SK-N-SH (cell line): ENCODE measurements at regions not wholly inside any gene's neighbourhood (a gene's known extent, or its start where the extent isn't known, plus 50 kb on each side); places are given as distances from the start of the nearest gene placed in this dataset.

Experiments
- CTCF ChIA-PET: fragments of 300-600, 350-600 bp; formaldehyde crosslinking; extraction: SDS; loops from one replicate; lab custom pipeline; 2021; lab: Yijun Ruan, JAX
- POLR2A ChIA-PET: fragments of 350-600 bp; sonication (Branson Sonifier 250); formaldehyde crosslinking; extraction: SDS; loops from one replicate; lab custom pipeline; 2020; ENCODE audit warnings: antibody characterized with exemption, inconsistent platforms; lab: Yijun Ruan, JAX
- DNase-seq: peaks from one replicate; pipeline ENCODE4 v3.0.0; 2012
- H2AFZ ChIP-seq: fragments of 200-600 bp; sonication (generic); 2 replicates; pipeline ENCODE4 v1.8.1; 2016; ENCODE audit warnings: antibody characterized with exemption, mild to moderate bottlenecking, low read depth
- H3F3A ChIP-seq: fragments of 200-600 bp; sonication (generic); replicated peaks from 2 replicates; pipeline ENCODE3; 2016; ENCODE audit warnings: antibody characterized with exemption, mild to moderate bottlenecking; ENCODE audit not compliant: insufficient read depth
- H3K27ac ChIP-seq, 2 experiments: fragments of 200-500 bp in 1 of 2; fragments of 200-600 bp in 1 of 2; sonication (Bioruptor generic) in 1 of 2; sonication (generic), shearing (Covaris generic) in 1 of 2; 2 replicates each; pipeline versions ENCODE4 v1.5.1 to v1.6.1; 2014 to 2016; ENCODE audit warnings: low read depth in 2 of 2, inconsistent platforms in 1 of 2, low read length in 1 of 2, mild to moderate bottlenecking in 1 of 2, mixed read lengths in 1 of 2
- H3K27me3 ChIP-seq: fragments of 200-600 bp; sonication (generic), shearing (Covaris generic); 2 replicates; pipeline ENCODE4 v1.6.1; 2016; ENCODE audit warnings: mixed run types; ENCODE audit not compliant: insufficient read depth
- H3K36me3 ChIP-seq, 2 experiments: fragments of 200-500 bp in 1 of 2; fragments of 200-600 bp in 1 of 2; sonication (Bioruptor generic) in 1 of 2; sonication (generic) in 1 of 2; replicated peaks in 1 of 2; 2 replicates each; pipeline versions ENCODE3 to v1.5.1; 2014 to 2016; ENCODE audit warnings: low read length in 1 of 2, mild to moderate bottlenecking in 1 of 2; ENCODE audit not compliant: insufficient read depth in 2 of 2, control insufficient read depth in 1 of 2
- H3K4me1 ChIP-seq, 2 experiments: fragments of 200-500 bp in 1 of 2; fragments of 200-600 bp in 1 of 2; sonication (Bioruptor generic) in 1 of 2; sonication (generic), shearing (Covaris generic) in 1 of 2; 2 replicates each; pipeline versions ENCODE4 v1.5.1 to v1.6.1; 2014 to 2016; ENCODE audit warnings: low read depth in 1 of 2, low read length in 1 of 2, mixed run types in 1 of 2; ENCODE audit not compliant: insufficient read depth in 2 of 2, control insufficient read depth in 1 of 2
- H3K4me2 ChIP-seq: fragments of 200-600 bp; sonication (generic), shearing (Covaris generic); 2 replicates; pipeline ENCODE4 v1.6.1; 2017; ENCODE audit warnings: mixed run types
- H3K4me3 ChIP-seq, 2 experiments: fragments of 200-500 bp in 1 of 2; fragments of 200-600 bp in 1 of 2; sonication (Bioruptor generic) in 1 of 2; sonication (generic), shearing (Covaris generic) in 1 of 2; 2 replicates each; pipeline versions ENCODE4 v1.5.1 to v1.8.1; 2014 to 2016; ENCODE audit warnings: low read depth in 2 of 2, inconsistent platforms in 1 of 2, low read length in 1 of 2, mild to moderate bottlenecking in 1 of 2, mixed read lengths in 1 of 2, moderate library complexity in 1 of 2
- H3K79me2 ChIP-seq: fragments of 200-600 bp; sonication (generic); 2 replicates; pipeline ENCODE4 v1.8.1; 2017; ENCODE audit warnings: mild to moderate bottlenecking; ENCODE audit not compliant: insufficient read depth
- H3K9ac ChIP-seq: fragments of 200-600 bp; sonication (generic); 2 replicates; pipeline ENCODE4 v1.6.1; 2017; ENCODE audit warnings: mixed run types
- H3K9me2 ChIP-seq: fragments of 200-600 bp; sonication (generic); 2 replicates; pipeline ENCODE4 v1.6.1; 2017; ENCODE audit warnings: mixed run types
- H3K9me3 ChIP-seq: fragments of 200-600 bp; sonication (generic); 2 replicates; pipeline ENCODE4 v1.6.1; 2017; ENCODE audit warnings: mixed run types, mild to moderate bottlenecking, moderate library complexity
- H4K20me1 ChIP-seq: fragments of 200-600 bp; sonication (generic); 2 replicates; pipeline ENCODE4 v1.6.1; 2017; ENCODE audit warnings: mild to moderate bottlenecking, mixed run types; ENCODE audit not compliant: insufficient read depth
- EP300 ChIP-seq, 2 experiments: IDR thresholded peaks; 2 replicates each; pipeline versions ENCODE4 v1.4.0 to v1.6.1; 2012; ENCODE audit warnings: borderline replicate concordance in 1 of 2, low read depth in 1 of 2, low read length in 1 of 2
- EZH2phosphoT487 ChIP-seq: fragments of 200-600 bp; sonication (generic); IDR thresholded peaks from 2 replicates; pipeline ENCODE4 v1.6.1; 2017; ENCODE audit warnings: low read depth, mixed run types, mild to moderate bottlenecking, antibody characterized with exemption, moderate library complexity, borderline replicate concordance
- FOXM1 ChIP-seq: IDR thresholded peaks from 2 replicates; pipeline ENCODE4 v1.4.0; 2012; ENCODE audit warnings: low read depth, mild to moderate bottlenecking
- IRF3 ChIP-seq: fragments of 150-350 bp; IDR thresholded peaks from 2 replicates; pipeline ENCODE4 v1.6.1; 2016; ENCODE audit warnings: mild to moderate bottlenecking, low read depth, low read length
- MEF2A ChIP-seq: IDR thresholded peaks from 2 replicates; pipeline ENCODE4 v1.4.0; 2012; ENCODE audit warnings: low read depth, borderline replicate concordance
- NFIC ChIP-seq: IDR thresholded peaks from 2 replicates; pipeline ENCODE4 v1.4.0; 2012; ENCODE audit warnings: borderline replicate concordance
- RCOR1 ChIP-seq: fragments of 150-350 bp; IDR thresholded peaks from 2 replicates; pipeline ENCODE4 v1.6.1; 2017; ENCODE audit warnings: antibody characterized with exemption, low read length
- RFX5 ChIP-seq: IDR thresholded peaks from 2 replicates; pipeline ENCODE4 v1.6.1; 2012; ENCODE audit warnings: mild to moderate bottlenecking, improper control_type of control experiment, low read length
- SMC3 ChIP-seq: IDR thresholded peaks from 2 replicates; pipeline ENCODE4 v1.6.1; 2012; ENCODE audit warnings: low read depth, low read length, improper control_type of control experiment
- TAF1 ChIP-seq: IDR thresholded peaks from 2 replicates; pipeline ENCODE4 v1.6.1; 2012; ENCODE audit warnings: low read depth, mild to moderate bottlenecking, low read length, moderate library complexity, borderline replicate concordance
- WGBS: methylation state at CpG from one replicate; pipeline ENCODE4 v1.1.6; 2017; ENCODE audit warnings: low lambda C conversion rate; 5-methylcytosine and 5-hydroxymethylcytosine counted together
- TF ChIP-seq, protein P1 (sequence below): fragments of 200-600 bp; sonication (generic); IDR thresholded peaks from 2 replicates; pipeline ENCODE4 v1.6.1; 2017; ENCODE audit warnings: antibody characterized with exemption, mild to moderate bottlenecking, moderate library complexity
- TF ChIP-seq, protein P2 (sequence below): fragments of 150-350 bp; IDR thresholded peaks from 2 replicates; pipeline ENCODE4 v1.6.1; 2017; ENCODE audit warnings: antibody characterized with exemption, low read length, low read depth, borderline replicate concordance
- TF ChIP-seq, protein P3 (sequence below): IDR thresholded peaks from 2 replicates; pipeline ENCODE4; 2012

DNA sequence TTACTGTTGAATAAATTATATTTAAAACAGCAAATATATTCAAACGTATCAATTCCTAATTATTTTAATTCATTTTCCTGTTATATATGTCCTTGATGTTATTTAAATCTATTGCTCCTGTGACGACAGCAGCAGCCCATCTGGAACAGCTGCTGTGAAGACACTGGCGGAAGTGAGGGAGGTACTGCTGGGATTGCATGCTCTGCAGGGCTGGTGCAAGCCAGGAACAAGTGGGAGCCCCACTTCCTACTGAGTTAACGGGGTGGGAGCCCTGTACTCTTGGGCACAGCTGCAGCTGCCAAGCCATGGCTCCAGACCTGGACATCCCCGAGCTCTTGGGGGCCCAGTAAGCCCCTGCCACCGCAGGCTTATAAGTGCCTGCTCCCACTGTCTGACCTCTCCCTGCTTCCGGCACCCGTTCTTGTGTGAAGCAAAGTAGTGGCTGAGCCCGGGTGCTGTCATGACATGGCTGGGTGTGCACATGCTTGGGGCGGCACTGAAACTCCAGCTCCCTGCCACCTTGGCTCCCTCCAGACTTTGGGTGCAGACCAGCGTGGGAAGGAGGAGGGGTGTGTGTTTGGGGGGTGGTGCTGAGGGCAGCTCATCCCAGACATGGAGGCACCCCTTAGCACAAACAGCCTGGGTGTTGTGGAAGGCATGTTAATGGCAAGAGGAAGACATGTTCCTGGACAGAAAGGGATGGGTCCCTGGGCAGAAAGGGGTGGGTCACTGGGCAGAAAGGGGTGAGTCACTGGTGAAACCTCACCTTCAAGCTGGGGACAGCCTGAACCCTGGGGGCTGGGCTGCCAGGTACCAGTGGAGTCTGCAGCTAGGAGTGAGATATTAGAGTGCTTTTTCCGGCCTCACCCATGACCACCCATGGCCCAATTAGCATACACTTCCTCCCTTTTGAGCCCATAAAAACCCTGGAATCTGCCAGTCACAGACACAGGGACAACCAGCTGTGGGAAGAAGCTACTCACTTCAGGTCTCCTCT is 1981.3 kb upstream of the IGFBP7 start:
- H3K4me2 ChIP-seq, result no peak overlapping the region
- H3K79me2 ChIP-seq, result no peaks in the 10 kb centered on the region
- no peak for DNase-seq
- H2AFZ ChIP-seq, result no peak overlapping the region
- no peak overlapping the region for H3K4me3 ChIP-seq
- no peaks in the 10 kb centered on the region for H4K20me1 ChIP-seq
- ChIA-PET POLR2A (no interaction called here), CTCF (no interaction called here)
- H3K9ac ChIP-seq, result no peak overlapping the region
- WGBS, result 47% methylated on average over 7 of the region's 12 CpGs
- H3K4me1 ChIP-seq, result no peaks in the 10 kb centered on the region; a peak in 1 of 4 replicates
- no peaks in the 10 kb centered on the region for H3K36me3 ChIP-seq
- no peaks in the 10 kb centered on the region for H3K9me2 ChIP-seq
- H3K9me3 ChIP-seq, result no peaks in the 10 kb centered on the region; the same call in 1 of the 2 replicates
- H3F3A ChIP-seq, result no peaks in the 10 kb centered on the region
- no peak overlapping the region for H3K27ac ChIP-seq
- H3K27me3 ChIP-seq, result no peaks in the 10 kb centered on the region
- TF ChIP-seq, protein P1, sequence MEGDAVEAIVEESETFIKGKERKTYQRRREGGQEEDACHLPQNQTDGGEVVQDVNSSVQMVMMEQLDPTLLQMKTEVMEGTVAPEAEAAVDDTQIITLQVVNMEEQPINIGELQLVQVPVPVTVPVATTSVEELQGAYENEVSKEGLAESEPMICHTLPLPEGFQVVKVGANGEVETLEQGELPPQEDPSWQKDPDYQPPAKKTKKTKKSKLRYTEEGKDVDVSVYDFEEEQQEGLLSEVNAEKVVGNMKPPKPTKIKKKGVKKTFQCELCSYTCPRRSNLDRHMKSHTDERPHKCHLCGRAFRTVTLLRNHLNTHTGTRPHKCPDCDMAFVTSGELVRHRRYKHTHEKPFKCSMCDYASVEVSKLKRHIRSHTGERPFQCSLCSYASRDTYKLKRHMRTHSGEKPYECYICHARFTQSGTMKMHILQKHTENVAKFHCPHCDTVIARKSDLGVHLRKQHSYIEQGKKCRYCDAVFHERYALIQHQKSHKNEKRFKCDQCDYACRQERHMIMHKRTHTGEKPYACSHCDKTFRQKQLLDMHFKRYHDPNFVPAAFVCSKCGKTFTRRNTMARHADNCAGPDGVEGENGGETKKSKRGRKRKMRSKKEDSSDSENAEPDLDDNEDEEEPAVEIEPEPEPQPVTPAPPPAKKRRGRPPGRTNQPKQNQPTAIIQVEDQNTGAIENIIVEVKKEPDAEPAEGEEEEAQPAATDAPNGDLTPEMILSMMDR, result no peak
- no peak for TF ChIP-seq RCOR1
- no peak for TF ChIP-seq EZH2phosphoT487
- TF ChIP-seq EP300 (IDR thresholded peaks at IDR 0.05; ENCODE audit: borderline replicate concordance in 1 of 2, low read depth in 1 of 2, low read length in 1 of 2), result no peak
- TF ChIP-seq FOXM1, result no peak
- TF ChIP-seq, protein P2, sequence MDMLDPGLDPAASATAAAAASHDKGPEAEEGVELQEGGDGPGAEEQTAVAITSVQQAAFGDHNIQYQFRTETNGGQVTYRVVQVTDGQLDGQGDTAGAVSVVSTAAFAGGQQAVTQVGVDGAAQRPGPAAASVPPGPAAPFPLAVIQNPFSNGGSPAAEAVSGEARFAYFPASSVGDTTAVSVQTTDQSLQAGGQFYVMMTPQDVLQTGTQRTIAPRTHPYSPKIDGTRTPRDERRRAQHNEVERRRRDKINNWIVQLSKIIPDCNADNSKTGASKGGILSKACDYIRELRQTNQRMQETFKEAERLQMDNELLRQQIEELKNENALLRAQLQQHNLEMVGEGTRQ, result no peak
- TF ChIP-seq, protein P3, sequence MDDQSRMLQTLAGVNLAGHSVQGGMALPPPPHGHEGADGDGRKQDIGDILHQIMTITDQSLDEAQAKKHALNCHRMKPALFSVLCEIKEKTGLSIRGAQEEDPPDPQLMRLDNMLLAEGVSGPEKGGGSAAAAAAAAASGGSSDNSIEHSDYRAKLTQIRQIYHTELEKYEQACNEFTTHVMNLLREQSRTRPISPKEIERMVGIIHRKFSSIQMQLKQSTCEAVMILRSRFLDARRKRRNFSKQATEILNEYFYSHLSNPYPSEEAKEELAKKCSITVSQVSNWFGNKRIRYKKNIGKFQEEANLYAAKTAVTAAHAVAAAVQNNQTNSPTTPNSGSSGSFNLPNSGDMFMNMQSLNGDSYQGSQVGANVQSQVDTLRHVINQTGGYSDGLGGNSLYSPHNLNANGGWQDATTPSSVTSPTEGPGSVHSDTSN, result no peak
- TF ChIP-seq IRF3, result no peak
- TF ChIP-seq NFIC, result no peak
- no peak for TF ChIP-seq RFX5
- TF ChIP-seq MEF2A, result no peak
- TF ChIP-seq TAF1, result no peak
- TF ChIP-seq SMC3, result no peak
